Peyer's patch (tissue), 4 donors: ENCODE measurements at regions not wholly inside any gene's neighbourhood (a gene's known extent, or its start where the extent isn't known, plus 50 kb on each side); places are given as distances from the start of the nearest gene placed in this dataset.

Experiments used
- DNase-seq, 3 donors: peaks; one replicate each; pipeline ENCODE4 v3.0.0-alpha.2; 2017 to 2019
- H3K27ac ChIP-seq, 4 donors: fragments of 200-600 bp; sonication (generic); one replicate each; pipeline ENCODE4 v1.5.1; 2016 to 2019
- H3K27me3 ChIP-seq, 2 donors: fragments of 200-600 bp; sonication (generic); one replicate each; pipeline ENCODE4 v1.5.1; 2019
- H3K36me3 ChIP-seq, 3 donors: fragments of 200-600 bp; sonication (generic); one replicate each; pipeline ENCODE4 v1.5.1; 2016 to 2019
- H3K4me1 ChIP-seq, 4 donors: fragments of 200-600 bp; sonication (generic); one replicate each; pipeline ENCODE4 v1.5.1; 2016 to 2019
- H3K4me3 ChIP-seq, 4 donors: fragments of 200-600 bp; sonication (generic); 1 replicate in 3 of 4; 2 replicates in 1 of 4; pipeline ENCODE4 v1.5.1; 2016 to 2019; ENCODE audit warnings: mild to moderate bottlenecking in 1 of 4
- H3K9me3 ChIP-seq, 4 donors: fragments of 200-600 bp; sonication (generic); one replicate each; pipeline ENCODE4 v1.5.1; 2016 to 2019; ENCODE audit warnings: mild to moderate bottlenecking in 1 of 4
- CTCF ChIP-seq, 6 experiments: fragments of 450-650 bp in 4 of 6; fragments of 200-600 bp in 2 of 6; sonication (generic) in 1 of 6; IDR thresholded peaks; one replicate each; pipeline ENCODE4 v1.5.1; 2017 to 2019; ENCODE audit warnings: antibody characterized with exemption in 6 of 6, mild to moderate bottlenecking in 3 of 6, moderate library complexity in 1 of 6
- POLR2A ChIP-seq, 2 donors: fragments of 450-650 bp; IDR thresholded peaks; one replicate each; pipeline ENCODE4 v1.5.1; 2017; ENCODE audit warnings: antibody characterized with exemption in 2 of 2, mild to moderate bottlenecking in 2 of 2, moderate library complexity in 2 of 2

- H3K4me3 ChIP-seq: no peak overlapping the region
- no peak overlapping the region for H3K27ac ChIP-seq
- TF ChIP-seq CTCF (IDR thresholded peaks at IDR 0.05) (no peak), POLR2A (IDR thresholded peaks at IDR 0.05) (no peak)
- DNase-seq: no peak
- H3K36me3 ChIP-seq: no peaks in the 10 kb centered on the region
- no peaks in the 10 kb centered on the region for H3K27me3 ChIP-seq
- H3K4me1 ChIP-seq: no peaks in the 10 kb centered on the region
- H3K9me3 ChIP-seq: no peaks in the 10 kb centered on the region
Observed at GRCh38 chr7:46079421-46079820, 158.3 kb upstream of the IGFBP3 start.

- Histone ChIP-seq H3K9me3 (no peaks in the 10 kb centered on the region), H3K4me3 (no peak overlapping the region), H3K27ac (no peak overlapping the region), H3K36me3 (no peaks in the 10 kb centered on the region), H3K4me1 (no peaks in the 10 kb centered on the region), H3K27me3 (no peaks in the 10 kb centered on the region)
- no peak for DNase-seq
- TF ChIP-seq POLR2A (IDR thresholded peaks at IDR 0.05): no peak
- no peak for TF ChIP-seq CTCF (IDR thresholded peaks at IDR 0.05)
Observed at GRCh38 chr7:46076527-46076926, 155.5 kb upstream of the IGFBP3 start.

GRCh38 chr7:46072722-46073121 lies 151.7 kb upstream of the IGFBP3 start:
- no peaks in the 10 kb centered on the region for H3K36me3 ChIP-seq
- H3K4me3 ChIP-seq: no peak overlapping the region
- H3K9me3 ChIP-seq: no peaks in the 10 kb centered on the region
- no peaks in the 10 kb centered on the region for H3K4me1 ChIP-seq
- H3K27ac ChIP-seq: no peak overlapping the region
- no peak for DNase-seq
- H3K27me3 ChIP-seq: no peaks in the 10 kb centered on the region
- TF ChIP-seq CTCF (IDR thresholded peaks at IDR 0.05) (no peak), POLR2A (IDR thresholded peaks at IDR 0.05) (no peak)

- H3K36me3 ChIP-seq: no peaks in the 10 kb centered on the region
- no peaks in the 10 kb centered on the region for H3K27me3 ChIP-seq
- no peaks in the 10 kb centered on the region for H3K9me3 ChIP-seq
- DNase-seq: no peak
- no peak overlapping the region for H3K4me3 ChIP-seq
- H3K27ac ChIP-seq: no peak overlapping the region
- TF ChIP-seq CTCF (IDR thresholded peaks at IDR 0.05): no peak
- TF ChIP-seq POLR2A (IDR thresholded peaks at IDR 0.05): no peak
- no peaks in the 10 kb centered on the region for H3K4me1 ChIP-seq
Observed at GRCh38 chr7:46071601-46072000, 150.5 kb upstream of the IGFBP3 start.

- TF ChIP-seq CTCF (IDR thresholded peaks at IDR 0.05): no peak
- TF ChIP-seq POLR2A (IDR thresholded peaks at IDR 0.05): no peak
- H3K4me1 ChIP-seq: no peaks in the 10 kb centered on the region
- no peaks in the 10 kb centered on the region for H3K36me3 ChIP-seq
- H3K4me3 ChIP-seq: no peak overlapping the region
- H3K27me3 ChIP-seq: no peaks in the 10 kb centered on the region
- no peaks in the 10 kb centered on the region for H3K9me3 ChIP-seq
- no peak for DNase-seq
- H3K27ac ChIP-seq: no peak overlapping the region
Observed at GRCh38 chr7:46071076-46071475, 150.0 kb upstream of the IGFBP3 start.

- Histone ChIP-seq H3K27me3 (no peaks in the 10 kb centered on the region), H3K9me3 (no peaks in the 10 kb centered on the region), H3K4me1 (no peaks in the 10 kb centered on the region), H3K4me3 (no peak overlapping the region), H3K27ac (no peak overlapping the region), H3K36me3 (no peaks in the 10 kb centered on the region)
- no peak for DNase-seq
- TF ChIP-seq POLR2A (IDR thresholded peaks at IDR 0.05): no peak
- TF ChIP-seq CTCF (IDR thresholded peaks at IDR 0.05): no peak
Observed at GRCh38 chr7:46068159-46068558, 147.1 kb upstream of the IGFBP3 start.
